GM12875 (cell line): ENCODE measurements at regions not wholly inside any gene's neighbourhood (a gene's known extent, or its start where the extent isn't known, plus 50 kb on each side); places are given as distances from the start of the nearest gene placed in this dataset.
"Not testable (repeated sequence)": the region's sequence is repeated elsewhere in the genome, so short reads cannot be mapped to it uniquely, and the experiment has no call there.

Experiments used
- H3K4me3 ChIP-seq: one replicate; pipeline ENCODE4 v1.5.1; 2011; ENCODE audit warnings: low read depth, low read length, control low read depth
- TF ChIP-seq, protein P1 (sequence below): IDR thresholded peaks from 2 replicates; pipeline ENCODE4 v1.5.1; 2011; ENCODE audit warnings: low read depth, mild to moderate bottlenecking, control low read depth, inconsistent platforms, low read length, moderate library complexity, borderline replicate concordance; ENCODE audit not compliant: insufficient read depth

DNA sequence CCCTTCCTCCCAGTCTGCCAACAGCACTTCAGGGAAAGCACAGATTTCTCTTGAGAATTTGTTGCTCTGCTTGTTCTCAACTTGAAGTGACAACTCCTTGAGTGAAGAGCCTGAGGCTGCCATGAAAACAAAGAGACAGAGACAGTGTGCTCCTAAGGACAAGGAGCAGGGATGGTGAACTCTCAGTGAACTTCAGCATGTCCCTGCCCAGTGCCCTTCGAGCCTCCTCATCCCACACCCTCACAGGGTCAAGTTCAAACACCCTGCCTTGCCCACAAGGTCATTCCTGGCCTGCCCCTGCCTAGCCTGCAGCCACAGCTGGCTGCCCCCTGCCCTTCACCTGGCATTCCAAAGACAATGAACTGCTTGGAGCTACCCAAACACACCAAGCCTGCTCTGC lies 343.5 kb upstream of the KLHL29 start:
- no peak overlapping the region for H3K4me3 ChIP-seq
- TF ChIP-seq, protein P1, sequence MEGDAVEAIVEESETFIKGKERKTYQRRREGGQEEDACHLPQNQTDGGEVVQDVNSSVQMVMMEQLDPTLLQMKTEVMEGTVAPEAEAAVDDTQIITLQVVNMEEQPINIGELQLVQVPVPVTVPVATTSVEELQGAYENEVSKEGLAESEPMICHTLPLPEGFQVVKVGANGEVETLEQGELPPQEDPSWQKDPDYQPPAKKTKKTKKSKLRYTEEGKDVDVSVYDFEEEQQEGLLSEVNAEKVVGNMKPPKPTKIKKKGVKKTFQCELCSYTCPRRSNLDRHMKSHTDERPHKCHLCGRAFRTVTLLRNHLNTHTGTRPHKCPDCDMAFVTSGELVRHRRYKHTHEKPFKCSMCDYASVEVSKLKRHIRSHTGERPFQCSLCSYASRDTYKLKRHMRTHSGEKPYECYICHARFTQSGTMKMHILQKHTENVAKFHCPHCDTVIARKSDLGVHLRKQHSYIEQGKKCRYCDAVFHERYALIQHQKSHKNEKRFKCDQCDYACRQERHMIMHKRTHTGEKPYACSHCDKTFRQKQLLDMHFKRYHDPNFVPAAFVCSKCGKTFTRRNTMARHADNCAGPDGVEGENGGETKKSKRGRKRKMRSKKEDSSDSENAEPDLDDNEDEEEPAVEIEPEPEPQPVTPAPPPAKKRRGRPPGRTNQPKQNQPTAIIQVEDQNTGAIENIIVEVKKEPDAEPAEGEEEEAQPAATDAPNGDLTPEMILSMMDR = no peak

DNA sequence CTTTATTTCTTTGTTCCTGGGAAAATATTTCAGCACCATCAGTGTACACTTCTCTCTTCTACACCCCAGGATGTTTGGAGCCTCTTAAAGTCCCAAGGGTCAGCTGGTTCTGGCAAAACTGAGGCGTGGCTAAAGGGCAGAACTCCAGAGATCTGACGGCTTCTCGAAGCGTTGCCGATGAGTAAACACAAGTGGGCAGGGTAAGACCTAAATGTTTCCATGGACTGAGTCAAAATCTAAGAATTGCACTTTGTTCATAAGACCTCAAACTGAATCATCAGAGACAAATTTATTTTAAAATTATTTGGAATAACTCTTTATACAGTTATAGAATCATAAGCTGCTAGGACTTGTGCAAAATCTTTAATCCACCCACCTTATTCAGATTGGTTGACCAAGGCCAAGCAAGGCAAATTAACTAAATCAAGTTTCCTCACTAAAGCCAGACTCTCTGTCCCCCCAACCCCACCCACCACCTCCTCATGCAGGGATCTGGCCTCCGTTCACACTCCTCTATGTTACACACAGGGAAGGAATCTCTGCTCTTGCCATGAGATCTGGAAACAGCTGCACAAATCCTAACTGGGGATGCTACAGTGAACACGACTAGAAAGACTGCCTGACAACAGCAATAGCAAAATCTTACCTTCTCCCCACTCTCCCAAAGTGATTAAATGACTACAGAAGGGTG lies 342.6 kb upstream of the KLHL29 start:
- TF ChIP-seq, protein P1 = no peak
- H3K4me3 ChIP-seq = no peak overlapping the region

DNA sequence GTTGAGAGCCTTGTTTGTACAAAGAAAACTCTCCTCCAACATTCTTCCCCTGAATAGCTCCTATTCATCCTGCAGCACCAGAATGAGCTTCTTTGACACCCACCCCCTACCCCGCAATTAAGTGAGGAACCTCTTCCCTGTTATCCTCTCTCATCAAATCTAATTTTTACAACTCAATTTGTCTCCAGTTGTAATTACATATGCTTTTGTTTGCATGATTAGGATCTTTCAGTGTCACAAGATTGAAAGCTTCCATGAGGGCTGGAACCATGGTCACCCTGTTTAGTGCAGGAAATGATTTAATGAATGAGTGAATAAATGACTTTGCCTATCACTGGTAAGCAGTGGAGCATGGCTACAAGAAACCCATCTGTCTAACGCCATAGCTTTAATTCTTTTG lies 334.6 kb upstream of the KLHL29 start:
- no peak overlapping the region for H3K4me3 ChIP-seq
- TF ChIP-seq, protein P1 = no peak

DNA sequence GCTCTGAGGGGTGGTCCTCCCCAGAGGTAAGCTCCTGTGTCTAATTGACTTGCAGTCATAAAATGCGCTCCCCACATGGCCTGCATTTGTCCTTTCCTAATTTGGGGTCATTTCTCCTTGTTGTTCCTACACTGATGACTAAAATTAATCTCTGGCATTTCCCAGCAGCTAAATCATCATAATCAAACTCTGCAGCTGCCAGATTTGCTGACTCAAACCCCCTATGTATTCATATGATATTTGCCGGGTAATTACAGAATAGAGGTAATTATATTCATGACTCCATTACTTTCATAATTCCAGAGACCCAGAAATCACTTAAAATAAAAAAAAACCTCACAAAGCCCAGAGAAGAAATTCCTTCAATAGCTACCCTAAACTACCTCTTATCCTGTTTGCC lies 331.4 kb upstream of the KLHL29 start:
- TF ChIP-seq, protein P1 = no peak
- H3K4me3 ChIP-seq = no peak overlapping the region

DNA sequence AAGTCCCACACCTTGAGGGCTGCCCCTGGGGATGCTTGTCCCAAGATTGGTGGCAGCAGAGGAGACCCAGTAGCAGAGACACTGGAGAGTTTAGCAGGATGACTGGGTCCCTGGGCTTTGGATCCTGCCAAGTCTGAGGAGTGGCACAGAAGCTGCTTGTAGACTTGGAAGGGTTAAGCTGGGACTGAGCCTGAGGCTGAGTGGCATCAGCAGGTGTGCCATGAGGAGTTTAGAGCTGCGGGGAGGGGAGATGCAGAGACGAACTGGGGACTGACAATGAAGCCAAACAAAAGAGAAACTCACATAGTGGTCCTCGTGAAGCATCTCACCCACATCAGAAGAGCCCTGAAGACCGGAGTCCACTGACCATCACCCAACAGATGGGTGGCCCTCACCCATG lies 329.7 kb upstream of the KLHL29 start:
- TF ChIP-seq, protein P1 = no peak
- no peak overlapping the region for H3K4me3 ChIP-seq

DNA sequence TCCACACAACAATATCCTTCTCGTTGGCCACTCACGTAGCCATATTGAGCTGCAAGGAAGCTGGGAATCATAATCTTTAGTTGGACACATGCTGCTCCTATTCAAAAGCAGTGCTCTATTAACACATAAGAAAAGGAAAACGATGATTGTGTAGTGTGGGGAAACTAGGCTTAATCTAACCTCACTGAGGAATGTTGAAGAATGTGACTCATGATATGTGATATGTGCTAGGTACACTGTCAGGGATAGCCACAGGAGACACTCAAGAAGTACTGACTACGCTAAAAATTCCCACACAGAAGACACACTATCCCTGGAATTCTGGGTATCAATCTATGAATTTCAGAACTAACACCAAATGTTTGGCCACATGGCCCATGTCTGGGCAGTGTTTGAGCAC lies 328.1 kb upstream of the KLHL29 start:
- H3K4me3 ChIP-seq = not testable (repeated sequence)

DNA sequence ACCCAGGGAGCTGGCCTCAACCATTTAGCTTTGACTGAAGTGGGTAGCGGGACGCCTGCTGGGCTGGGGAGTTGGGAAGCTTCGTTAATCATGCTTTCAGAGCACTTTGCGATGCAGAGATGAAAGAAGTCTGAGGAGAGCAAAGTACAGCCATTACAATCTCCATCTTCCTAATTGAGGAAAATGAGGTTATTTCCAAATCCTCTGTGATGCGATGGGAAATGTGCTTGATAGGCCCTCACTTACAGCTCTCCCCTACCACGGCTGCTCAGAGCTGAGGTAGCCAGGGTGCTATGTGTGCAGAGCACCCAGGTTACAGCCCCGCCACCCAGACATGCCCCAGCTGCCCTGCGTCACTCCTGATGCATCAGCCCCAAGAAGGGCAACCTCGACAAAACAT lies 326.5 kb upstream of the KLHL29 start:
- TF ChIP-seq, protein P1 = no peak
- no peak overlapping the region for H3K4me3 ChIP-seq
